ENCODE measurements at regions not wholly inside any gene's neighbourhood (a gene's known extent, or its start where the extent isn't known, plus 50 kb on each side); places are given as distances from the start of the nearest gene placed in this dataset.

DNA sequence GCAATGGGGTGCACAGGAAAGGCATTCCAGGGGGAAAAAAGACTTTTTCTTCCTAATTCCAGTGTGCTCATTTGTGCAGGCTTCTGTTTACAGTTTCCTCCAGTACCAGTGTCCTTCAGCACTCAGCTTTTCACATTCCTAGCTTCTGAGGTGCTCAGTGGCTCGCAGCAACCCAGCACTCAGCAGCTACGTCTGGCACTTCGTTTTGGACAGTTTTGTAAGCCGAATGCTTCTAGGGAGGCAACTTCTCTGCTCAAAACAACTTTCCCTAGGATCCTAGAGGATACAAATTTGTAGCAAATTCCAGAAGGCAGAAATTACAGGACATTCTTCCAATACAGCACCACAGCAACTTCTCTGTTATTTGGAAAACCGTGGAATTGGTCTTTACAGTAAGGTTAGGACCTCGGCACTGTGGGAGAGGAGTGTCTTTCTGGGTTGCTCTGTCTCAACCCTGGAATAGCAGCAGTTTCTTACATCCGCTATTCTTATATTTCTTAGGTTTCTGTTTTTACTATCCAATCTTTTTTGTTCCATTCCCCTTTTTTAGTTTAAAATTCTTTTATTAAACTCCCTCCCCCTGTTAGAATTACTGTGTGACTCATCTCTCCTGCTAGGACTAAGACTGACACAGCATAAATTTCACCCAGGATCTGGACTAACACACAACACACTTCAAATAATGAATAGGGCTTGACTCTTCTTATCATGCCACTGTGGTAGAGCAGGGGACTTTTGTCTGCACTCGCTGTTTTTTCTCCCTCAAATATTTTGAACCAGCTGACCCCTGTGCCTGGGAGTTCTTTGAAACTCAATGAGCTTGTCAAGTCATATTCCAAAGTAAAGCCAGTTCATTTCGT, 1314.7 kb downstream of the FSTL5 start:
- TF ChIP-seq EZH2 (IDR thresholded peaks at IDR 0.05) (no peak), POLR2AphosphoS5 (IDR thresholded peaks at IDR 0.05; ENCODE audit: borderline replicate concordance, low read depth, low read length) (no peak), FOXP2 (optimal IDR thresholded peaks at IDR 0.05; ENCODE audit: control extremely low read depth, extremely low read length, insufficient read depth) (no peak)
